ENCODE measurements at regions not wholly inside any gene's neighbourhood (a gene's known extent, or its start where the extent isn't known, plus 50 kb on each side); places are given as distances from the start of the nearest gene placed in this dataset.
A peak's percentile ranks its signal among the peaks of the same experiment; 100 is the strongest.

DNA sequence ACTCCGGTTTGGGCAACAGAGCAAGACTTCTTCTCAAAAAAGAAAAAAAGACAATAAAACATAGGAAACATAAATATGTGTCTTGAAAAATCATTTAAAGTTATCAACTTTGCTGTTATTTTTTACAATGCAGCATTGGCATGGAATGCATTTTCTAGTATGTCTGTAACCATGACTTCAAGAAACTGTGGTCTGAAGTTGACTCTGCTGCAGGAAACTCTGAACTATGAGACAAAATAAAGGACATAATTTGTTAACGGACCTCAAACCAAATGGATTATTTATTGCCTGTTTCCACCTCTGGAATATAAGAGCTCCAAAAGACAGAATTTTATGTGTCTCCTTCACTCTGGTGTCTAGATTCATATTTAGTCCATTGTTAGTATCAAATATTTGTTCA lies 79.1 kb downstream of the TRIB2 start:
- DNase-seq (ENCODE audit: low read depth in 2 of 2): no peak

DNA sequence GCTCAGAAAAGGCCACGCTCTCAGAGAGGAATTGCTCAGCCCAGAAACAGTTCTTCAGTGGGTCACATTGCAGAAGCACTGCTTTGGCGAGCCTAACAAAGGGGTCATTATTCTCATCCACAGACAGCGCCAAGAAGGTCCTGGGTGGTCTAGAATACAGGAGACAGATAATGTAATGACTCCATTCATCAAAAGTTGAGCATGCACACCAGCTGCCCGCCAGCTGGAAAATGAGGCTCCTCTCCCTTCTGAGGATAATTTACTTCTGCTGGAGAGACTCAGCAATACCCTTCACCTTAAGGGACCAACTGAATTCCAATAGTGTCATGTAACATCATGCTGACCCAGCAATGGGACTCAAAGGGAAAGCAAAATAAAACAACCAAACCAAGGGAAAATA lies 79.9 kb downstream of the TRIB2 start:
- no peak for DNase-seq (ENCODE audit: low read depth in 2 of 2)

DNA sequence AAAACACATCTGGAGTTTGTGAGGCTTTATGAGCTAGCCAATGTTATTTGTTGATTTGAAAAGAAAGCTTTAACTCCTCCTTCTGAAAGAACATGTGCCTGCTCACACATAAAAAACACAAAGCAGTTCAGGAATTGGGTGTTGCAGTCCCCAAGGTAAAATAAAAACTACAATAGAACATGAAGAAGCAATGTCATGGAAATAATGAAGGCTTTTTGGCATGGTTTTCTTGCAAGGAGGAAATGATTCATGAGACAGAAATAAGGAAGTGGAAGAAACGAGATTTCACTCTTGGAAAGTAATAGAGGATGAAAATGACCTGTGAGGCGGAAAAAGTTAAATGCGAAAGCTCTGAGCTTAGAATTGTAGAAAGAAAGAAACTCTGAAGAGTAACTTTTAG lies 81.1 kb downstream of the TRIB2 start:
- DNase-seq (ENCODE audit: low read depth in 2 of 2): no peak

DNA sequence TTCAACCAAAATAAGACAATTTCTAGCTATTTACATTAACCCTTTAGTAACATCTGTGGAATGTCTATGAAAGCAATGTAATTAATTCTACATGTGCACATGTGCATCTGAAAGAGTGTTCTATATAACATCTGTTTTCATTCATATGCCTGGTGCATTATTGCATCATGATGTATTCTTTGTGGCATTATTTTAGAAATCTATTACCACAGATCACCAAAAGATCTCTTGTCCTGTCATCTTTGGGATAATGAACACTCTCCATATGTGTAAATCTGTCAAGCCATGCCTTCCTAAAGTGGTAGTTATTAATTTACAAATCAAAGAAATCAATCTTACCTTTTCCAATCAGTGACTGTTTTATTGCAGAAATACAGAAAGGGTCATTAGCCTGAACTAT lies 86.9 kb downstream of the TRIB2 start:
- no peak for DNase-seq (ENCODE audit: low read depth in 2 of 2)

DNA sequence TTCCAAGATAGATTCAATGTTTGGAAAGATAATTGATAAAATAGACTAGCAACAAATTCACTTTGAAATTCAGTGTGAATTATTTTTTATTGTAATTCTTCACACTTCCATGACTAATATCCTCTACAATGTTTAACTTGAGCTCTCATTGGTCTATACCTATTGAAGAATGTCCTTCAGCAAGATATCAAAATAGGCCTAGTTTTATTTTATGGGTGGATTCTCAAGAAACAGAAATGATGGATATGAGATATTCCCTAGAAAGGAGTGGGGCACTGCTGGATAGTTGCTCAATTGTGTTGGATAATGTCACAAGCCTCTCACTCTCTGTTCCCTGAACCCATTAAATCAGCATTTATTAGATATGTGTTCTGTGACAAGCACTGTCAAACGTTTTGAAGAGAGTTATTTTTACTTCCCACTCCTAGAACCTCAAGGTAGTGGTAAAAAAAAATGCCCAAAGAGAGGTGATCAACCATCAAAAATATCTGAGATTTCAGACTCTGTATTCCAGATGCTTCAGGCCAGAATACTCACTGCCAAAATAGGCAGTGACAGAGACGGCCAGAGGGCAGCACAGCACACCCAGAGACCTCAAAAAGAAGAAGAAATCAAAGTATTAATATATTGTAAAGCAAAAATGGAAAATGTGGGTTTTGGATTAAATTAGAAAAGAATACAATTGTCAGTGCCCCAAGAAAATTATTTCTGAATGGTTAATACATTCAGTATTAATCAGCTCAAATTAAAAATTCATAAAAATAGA lies 87.5 kb downstream of the TRIB2 start:
- DNase-seq (ENCODE audit: low read depth in 2 of 2): no peak

DNA sequence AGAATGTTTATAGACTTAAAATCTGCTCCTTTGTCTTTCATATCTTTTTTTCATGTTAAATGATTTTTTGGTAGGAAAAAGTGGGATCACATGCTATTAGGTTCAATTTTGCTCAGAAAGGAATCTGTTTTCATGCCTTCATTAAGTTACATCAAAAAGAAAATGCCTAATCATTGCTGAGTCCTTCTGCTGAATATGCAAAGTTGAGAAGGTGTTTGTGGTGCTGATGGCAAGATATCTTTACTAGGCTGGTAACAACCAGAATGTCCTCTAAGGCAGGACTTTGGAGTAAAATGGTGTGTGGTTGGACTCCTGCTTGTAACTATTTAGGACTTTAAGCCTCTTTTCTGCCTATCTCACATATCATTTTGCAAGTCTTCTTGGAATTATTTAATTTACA lies 88.3 kb downstream of the TRIB2 start:
- no peak for DNase-seq (ENCODE audit: low read depth in 2 of 2)

DNA sequence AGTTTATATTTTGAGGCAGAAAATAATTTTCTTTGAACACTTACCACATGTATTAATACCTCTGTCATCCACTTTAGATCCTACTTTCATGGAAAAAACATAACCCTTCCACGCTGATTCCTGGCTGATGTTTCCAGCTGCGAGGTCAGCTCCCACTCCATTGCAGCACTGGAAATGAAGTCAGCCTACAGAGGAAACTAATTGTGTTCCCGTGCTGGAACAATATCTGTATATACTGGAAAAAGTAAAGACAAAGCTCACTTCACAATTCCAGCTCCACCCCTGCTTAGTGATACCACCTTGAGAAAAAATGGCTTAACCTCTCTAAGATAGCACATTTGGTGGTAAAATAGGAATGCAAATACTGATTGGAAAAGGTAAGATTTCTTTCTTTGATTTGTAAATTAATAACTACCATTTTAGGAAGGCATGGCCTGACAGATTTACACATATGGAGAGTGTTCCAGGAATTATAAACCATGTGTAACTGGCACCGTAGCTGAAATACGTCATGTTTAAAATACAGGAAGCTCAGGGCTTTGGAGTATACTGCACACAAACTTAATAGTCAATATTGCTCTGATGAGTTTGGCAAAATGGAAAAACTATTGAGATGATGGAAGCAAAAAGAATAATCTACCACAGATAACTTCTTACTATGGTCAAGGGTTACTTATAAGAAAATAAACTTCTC lies 90.0 kb downstream of the TRIB2 start:
- DNase-seq (ENCODE audit: low read depth in 2 of 2): no peak

DNA sequence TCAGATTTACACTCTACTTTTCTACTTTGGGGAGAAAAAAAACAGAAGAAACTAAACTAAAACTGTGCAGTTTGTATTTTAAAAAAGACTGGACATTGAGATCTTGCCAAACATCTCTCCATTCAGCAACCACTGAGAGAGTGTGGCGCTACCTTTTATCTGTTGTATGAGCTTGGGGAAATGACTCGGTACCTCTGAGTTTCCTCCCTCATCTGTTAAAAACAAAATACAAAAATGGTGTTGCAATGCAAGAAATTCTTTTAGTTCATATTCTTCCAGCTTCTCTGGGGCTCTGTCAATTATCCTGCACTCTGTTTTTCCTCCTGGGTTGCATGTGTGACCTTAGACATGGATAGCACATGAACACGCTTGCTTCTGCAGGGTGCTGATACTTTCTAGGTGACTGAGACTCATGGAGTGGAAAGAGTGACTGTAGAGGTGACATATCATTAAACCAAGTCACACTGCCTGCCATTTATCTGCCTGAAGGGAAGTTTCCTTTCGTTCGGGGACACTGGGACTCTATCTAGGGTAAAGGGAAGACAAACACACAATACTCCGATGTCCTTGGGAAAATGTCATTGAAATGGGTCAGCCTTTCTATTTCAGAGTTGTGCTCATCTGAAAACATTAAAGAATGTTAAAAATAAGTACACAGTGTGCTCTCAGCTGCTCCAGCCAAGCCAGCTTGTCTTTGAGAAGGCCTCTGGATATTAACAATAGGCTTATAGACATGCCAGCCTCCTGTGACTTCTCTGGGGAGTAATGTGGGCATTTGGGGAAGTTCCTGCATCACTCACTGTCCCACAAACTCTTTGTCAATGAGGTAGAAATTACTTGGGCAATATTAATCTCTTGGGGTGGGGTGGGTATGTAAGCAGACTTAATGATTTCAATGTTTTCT lies 91.4 kb downstream of the TRIB2 start:
- DNase-seq (ENCODE audit: low read depth in 2 of 2): no peak

DNA sequence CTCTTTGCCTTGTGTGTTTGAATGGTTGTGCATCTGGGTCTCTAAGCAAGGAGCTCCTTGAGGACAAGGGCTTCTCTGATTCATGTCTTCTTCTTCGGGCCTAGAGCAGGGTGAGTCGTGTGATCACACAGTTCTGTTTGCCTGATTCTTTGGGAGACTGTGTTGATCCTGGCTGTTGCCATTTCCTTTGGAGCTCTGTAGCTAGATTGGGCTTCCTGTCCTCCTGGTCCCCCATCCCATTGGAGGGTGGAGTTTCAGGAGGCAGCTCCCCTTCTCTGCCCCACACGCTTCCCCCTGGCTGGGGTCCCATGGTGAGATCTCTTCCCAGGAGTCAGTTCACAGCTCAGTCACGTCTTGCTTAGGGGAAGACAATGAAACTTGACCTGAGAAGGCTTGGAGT lies 92.8 kb downstream of the TRIB2 start:
- DNase-seq (ENCODE audit: low read depth in 2 of 2): no peak

DNA sequence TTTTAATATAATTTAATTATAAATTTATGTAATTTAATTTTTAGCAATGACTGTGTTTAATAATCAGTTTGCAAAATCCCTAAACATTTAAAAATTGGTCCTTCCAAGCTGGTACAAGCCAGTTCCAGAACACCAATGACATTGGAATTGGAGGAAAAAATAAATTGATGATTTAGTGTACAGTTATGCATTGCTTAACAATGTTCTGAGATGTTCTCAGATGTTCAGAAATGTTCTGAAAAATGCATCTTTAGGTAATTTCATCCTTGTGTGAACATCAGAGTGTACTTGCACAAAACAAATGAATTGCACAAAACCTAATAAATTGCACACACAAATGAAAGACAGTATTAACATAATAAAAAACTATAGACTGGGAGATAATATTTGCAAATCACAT lies 95.2 kb downstream of the TRIB2 start:
- no peak for DNase-seq (ENCODE audit: low read depth in 2 of 2)

DNA sequence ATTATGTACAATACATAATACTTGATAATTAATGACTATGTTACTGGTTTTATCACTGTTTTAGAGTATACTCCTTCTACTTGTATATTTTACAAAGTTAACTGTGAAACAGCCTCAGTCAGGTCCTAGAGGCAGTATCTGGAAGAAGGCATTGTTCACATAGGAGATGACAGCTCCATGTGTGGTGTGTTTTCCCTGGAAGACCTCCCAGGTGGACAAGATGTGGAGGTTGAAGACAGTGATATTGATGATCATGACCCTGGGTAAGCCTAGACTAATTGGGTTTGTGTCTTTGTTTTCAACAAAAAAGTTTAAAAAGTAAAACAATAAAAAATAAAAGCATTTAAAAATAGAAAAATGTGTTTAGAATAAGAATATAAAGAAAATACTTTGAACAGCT lies 96.4 kb downstream of the TRIB2 start:
- DNase-seq (ENCODE audit: low read depth in 2 of 2): no peak

DNA sequence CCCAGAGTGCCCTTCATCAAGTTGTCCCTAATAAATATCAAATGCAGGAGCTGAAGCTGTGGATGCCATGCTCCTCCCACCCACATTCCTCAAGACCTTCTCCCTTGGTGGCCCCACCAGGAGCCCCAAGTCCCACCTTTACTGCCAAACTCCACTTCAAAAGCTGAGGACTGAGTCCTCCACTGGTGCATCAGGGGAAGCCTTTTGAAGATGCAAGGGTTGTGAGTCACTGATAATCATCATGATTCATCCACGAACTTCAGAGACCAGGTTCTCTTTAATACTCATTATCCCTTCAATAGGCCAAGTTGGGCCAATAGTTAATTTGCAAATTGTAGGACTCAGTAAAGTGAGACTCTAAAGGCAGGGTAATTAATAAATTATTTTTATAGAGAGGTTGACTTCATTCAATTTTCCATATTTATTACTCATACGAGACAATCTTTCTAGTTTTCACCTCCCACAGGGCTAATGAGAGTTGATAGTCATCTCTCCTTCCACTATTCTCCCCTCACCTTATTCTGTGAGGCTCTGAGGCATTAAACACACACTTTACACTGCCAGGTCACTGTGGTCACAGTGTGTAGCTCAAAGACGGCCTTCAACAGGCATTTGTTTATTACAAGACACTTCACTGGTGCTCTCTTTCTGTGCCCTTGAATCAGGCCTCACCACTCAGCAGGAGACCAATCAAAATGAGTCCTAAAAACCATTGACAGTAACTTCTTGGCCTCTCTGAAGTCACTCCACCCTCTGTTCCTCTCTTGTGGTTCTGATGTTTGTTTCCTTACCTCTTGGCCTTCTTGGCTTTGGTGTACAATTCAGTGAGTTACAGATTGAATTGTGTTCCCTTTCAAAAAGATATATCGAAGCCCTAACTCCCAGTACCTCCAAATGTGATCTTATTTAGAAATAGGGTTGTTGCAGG lies 99.9 kb downstream of the TRIB2 start:
- DNase-seq (ENCODE audit: low read depth in 2 of 2): no peak

DNA sequence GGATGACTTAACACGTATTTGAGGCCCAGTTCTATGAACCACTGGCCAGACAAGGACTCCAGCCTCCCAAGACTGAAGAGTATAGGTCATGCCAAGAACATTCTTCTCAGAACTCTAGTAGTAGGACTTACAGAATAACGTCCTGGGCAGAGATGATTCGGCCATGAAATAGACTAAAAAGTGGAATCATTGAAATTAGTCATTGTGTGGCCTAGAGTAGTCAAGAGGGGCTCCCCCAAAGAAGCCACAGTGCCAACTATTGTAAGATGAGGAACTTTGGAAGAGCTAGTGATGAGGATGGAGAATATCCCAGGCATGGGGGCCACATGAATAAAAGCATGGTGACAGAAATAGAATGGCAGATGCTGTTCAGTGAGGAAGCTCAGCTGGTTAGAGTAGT lies 101.1 kb downstream of the TRIB2 start:
- DNase-seq (ENCODE audit: low read depth in 2 of 2): no peak

DNA sequence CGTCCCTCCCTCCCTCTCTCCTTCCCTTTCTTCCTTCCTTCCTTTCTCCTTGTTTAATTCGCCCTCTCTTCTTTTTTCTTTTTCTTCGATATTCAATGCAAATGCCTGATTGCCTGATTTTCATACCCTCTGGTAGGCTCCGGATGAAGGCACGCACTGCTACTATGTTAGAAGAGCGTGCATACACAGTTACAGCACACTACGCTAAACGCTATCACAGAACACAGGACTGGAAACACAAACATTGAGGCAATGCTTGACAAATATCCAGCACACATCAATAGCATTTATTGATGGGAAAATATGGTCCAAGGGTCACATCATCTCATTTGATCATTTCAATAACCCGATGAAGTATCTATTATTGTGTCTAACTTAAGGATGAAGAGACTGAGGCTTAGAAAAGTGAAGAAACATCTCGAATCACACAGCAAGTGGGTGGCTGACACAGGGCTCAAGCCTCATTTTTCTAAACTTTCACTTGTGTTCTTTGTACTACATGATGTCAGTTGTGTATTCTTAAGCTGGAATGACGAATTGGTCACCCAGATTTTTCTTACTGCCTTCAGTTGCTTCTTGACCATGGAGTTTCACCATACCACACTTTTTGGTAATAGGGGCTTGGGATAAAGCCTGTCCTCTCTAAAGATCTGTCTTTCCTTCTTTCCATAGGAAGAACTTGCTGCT lies 101.8 kb downstream of the TRIB2 start:
- DNase-seq (ENCODE audit: low read depth in 2 of 2): no peak

DNA sequence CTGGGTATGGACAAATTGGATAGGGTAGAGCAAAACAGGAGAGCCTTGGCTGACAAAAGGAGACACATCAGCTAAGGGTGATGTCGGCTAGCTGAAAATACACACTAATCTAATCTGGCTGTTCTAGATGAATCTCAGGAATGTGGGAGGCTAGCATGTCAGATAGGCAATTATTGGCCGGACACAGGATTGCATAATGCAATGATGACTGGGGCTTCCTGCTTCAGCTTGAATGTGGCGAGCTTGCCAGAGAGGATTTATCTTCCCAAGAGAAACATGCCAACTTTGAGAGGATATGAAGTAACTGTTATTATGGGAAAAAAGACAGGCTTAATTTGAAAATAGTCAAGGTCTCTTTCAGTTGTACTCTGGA lies 102.4 kb downstream of the TRIB2 start:
- DNase-seq (ENCODE audit: low read depth in 2 of 2): no peak

DNA sequence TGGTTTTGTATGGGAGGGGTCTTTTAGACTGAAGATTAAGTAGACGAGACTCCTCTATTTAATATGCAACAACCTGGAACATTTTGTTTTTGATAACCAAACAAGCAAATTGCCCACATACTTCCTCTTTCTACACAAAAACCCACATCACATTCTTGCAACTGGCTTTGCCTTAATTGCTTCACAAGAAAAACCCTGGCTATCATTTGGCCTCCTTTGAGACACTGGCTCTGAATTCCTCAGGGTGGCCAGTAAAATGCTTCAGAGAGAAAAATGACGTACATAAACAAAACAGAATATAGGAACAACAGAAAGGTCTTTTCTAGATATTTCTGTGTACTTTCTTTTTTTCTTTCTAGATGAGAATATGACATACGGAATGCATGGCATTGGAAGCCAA lies 103.0 kb downstream of the TRIB2 start:
- DNase-seq (ENCODE audit: low read depth in 2 of 2): no peak

DNA sequence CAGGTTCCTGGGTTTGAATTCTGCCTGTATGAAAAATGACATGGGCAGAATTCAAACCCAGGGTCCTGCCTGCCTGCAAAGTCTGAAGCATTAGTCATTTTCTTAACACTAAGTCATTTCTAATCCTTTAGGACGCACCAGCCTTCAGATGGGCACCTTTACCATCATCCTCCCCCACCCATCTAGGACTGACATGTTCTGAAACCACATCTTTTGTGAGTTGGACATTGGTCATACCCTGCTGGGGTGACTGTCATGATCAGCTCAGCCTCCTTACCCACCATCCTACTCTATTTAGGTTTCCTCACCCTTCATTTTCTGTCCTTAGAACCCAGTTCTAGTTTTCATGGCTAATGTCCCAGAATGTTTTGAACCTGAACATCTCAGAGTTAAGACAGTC lies 104.9 kb downstream of the TRIB2 start:
- peak in 1 of 2 donors; percentile 9 for DNase-seq (ENCODE audit: low read depth in 2 of 2)

DNA sequence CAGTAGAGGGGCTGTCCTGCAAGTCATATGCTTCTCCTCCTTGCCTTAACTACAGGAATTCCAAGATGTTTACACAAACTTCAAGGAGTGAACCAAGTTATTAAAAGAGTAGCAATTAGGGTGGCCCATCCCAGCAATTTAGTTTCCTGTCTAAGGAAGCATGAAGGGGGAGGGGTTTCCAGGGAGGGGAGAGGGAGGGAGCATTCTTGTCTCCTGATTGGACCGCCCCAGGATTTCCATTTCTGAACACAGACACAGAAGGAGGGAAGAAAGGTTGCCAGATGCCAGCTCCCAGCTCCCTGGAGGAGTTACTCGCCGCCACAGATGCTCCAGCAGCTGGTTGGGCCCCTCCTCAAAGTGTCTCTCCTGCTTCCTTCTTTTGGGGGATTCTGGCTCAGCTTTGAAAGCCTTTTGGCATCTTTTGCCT lies 107.6 kb downstream of the TRIB2 start:
- no peak for DNase-seq (ENCODE audit: low read depth in 2 of 2)

DNA sequence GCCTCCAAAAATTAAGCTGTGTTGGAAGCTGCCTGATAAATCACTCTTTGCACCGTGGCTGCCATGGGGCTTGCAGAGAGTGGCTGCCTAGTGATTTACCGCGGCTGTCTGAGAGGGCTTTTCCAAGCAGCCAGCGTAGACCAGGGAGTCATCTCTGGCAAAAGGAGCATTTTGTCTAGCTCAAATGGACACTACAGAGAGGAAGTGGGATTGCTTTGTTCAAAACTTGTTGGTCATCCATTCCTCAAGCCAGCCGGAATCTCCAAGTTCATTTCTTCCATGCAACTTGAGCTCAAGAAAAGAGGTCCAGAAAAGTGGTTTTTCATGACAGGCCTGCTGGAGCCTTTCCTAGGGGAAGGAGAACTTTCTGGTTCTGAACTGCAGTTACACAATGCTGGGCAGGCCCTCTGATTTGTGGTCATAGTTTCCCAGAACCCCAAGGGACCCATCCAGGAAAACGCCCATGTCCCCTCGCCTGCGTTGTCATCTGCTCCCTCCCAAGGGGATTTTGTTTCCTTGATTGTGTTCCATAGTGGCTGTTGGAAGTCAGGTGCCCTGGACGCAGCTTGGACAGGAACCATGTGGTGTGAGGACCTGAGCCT lies 108.1 kb downstream of the TRIB2 start:
- DNase-seq (ENCODE audit: low read depth in 2 of 2): no peak

DNA sequence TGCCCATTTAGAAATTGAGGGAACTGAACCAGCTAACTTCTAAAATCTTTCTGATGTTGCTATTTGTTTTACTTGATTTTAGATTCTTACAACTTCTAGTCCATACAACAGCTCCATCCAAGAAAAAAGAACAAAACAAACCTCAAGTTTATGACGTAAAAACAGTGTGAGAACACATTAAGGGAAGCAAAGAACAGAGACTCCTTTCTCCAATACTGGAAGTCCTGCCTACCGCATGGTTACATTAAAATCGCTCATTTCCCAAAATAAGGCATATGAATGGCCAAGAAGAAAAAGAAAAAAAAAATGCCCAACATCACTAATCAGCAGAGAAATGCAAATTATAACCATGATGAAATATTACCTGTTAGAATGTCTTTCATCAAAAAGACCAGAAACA lies 110.0 kb downstream of the TRIB2 start:
- DNase-seq (ENCODE audit: low read depth in 2 of 2): no peak

DNA sequence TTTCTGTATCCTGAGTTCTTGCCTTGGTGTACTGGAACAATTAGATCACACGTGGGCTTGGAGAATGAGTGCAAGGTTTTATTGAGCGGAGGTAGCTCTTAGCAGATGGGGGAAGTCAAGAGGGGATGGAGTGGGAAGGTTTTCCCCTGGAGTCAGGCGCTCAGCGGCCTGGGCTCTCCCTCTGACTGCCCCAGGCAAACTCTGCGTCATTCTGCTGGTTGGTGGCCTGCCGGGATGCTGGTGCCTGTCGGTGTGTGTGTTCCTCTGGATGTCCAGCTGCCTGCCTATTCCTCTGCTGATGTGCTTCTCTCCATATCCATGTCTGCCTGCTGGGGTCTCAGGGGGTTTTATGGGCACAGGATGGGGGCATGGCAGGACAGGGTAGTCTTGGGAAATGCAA lies 111.0 kb downstream of the TRIB2 start:
- DNase-seq (ENCODE audit: low read depth in 2 of 2): no peak
